CD4-positive, alpha-beta T cell (primary cell): ENCODE measurements at regions not wholly inside any gene's neighbourhood (a gene's known extent, or its start where the extent isn't known, plus 50 kb on each side); places are given as distances from the start of the nearest gene placed in this dataset.

ENCODE experiments used
- ATAC-seq: fragments of 200-7000 bp; cut with Tn5 transposase; one replicate; pipeline ENCODE4 v1.10.0; 2022; ENCODE audit warnings: mild to moderate bottlenecking; ENCODE audit not compliant: poor library complexity
- CTCF ChIA-PET: fragments of 350-600 bp; sonication (Branson Sonifier 250); formaldehyde crosslinking; loops from one replicate; lab custom pipeline; 2021; ENCODE audit warnings: antibody characterized with exemption, inconsistent platforms; lab: Charles Lee
- POLR2A ChIA-PET: fragments of 350-600 bp; sonication (Branson Sonifier 250); formaldehyde crosslinking; loops from one replicate; lab custom pipeline; 2021; ENCODE audit warnings: antibody characterized with exemption, inconsistent platforms; lab: Charles Lee
- DNase-seq, 14 experiments: peaks; one replicate each; pipeline ENCODE4 v3.0.0-alpha.2; 2013 to 2020; ENCODE audit warnings: mixed read lengths in 2 of 14
- H3K27ac ChIP-seq, 2 donors: one replicate each; pipeline versions ENCODE4 v1.5.1 to v1.7.0; 2013; ENCODE audit warnings: low read length in 2 of 2, low read depth in 1 of 2, mild to moderate bottlenecking in 1 of 2
- H3K27me3 ChIP-seq, 2 experiments: 1 replicate in 1 of 2; 2 replicates in 1 of 2; pipeline versions ENCODE4 v1.6.1 to v1.7.0; 2013; ENCODE audit warnings: low read length in 2 of 2, control low read depth in 1 of 2, mild to moderate bottlenecking in 1 of 2, moderate library complexity in 1 of 2; ENCODE audit not compliant: insufficient read depth in 2 of 2, control insufficient read depth in 1 of 2
- H3K36me3 ChIP-seq: one replicate; pipeline ENCODE4 v1.6.1; 2013; ENCODE audit warnings: low read length, control low read depth; ENCODE audit not compliant: insufficient read depth
- H3K4me1 ChIP-seq: one replicate; pipeline ENCODE4 v1.6.1; 2013; ENCODE audit warnings: low read length, control low read depth; ENCODE audit not compliant: insufficient read depth
- H3K4me3 ChIP-seq: one replicate; pipeline ENCODE4 v1.5.1; 2013; ENCODE audit warnings: mild to moderate bottlenecking, low read length, moderate library complexity
- H3K9me3 ChIP-seq, 2 experiments: 1 replicate in 1 of 2; 2 replicates in 1 of 2; pipeline versions ENCODE4 v1.6.1 to v1.7.0; 2013; ENCODE audit warnings: low read length in 2 of 2, mild to moderate bottlenecking in 2 of 2, control low read depth in 1 of 2, moderate library complexity in 1 of 2; ENCODE audit not compliant: control insufficient read depth in 1 of 2, insufficient read depth in 1 of 2
- H3K27ac Mint-ChIP-seq: one replicate; pipeline ENCODE4 v1.8.0; 2020; ENCODE audit warnings: mixed read lengths
- H3K27me3 Mint-ChIP-seq: one replicate; pipeline ENCODE4 v1.8.0; 2021; ENCODE audit warnings: mixed read lengths
- H3K36me3 Mint-ChIP-seq: one replicate; pipeline ENCODE4 v1.8.0; 2021; ENCODE audit warnings: low read depth, mixed read lengths
- H3K4me1 Mint-ChIP-seq: one replicate; pipeline ENCODE4 v1.8.0; 2021; ENCODE audit warnings: low read depth, mixed read lengths
- H3K4me3 Mint-ChIP-seq: one replicate; pipeline ENCODE4 v1.8.0; 2020; ENCODE audit warnings: mild to moderate bottlenecking, mixed read lengths
- H3K9me3 Mint-ChIP-seq: one replicate; pipeline ENCODE4 v1.8.0; 2020; ENCODE audit warnings: mixed read lengths
- CTCF ChIP-seq: fragments of 200-600 bp; IDR thresholded peaks from one replicate; pipeline ENCODE4 v1.8.0; 2022; ENCODE audit warnings: antibody characterized with exemption, mild to moderate bottlenecking
- intact Hi-C, 2 experiments: fragments of 100-400 bp; cut with DNase I in 1 of 2; cut with micrococcal nuclease in 1 of 2; formaldehyde crosslinking; loops; one replicate each; pipeline versions ENCODE4 v1.15.1 to v1.9.0; 2023 to 2025; cut with DNase I, micrococcal nuclease

DNA sequence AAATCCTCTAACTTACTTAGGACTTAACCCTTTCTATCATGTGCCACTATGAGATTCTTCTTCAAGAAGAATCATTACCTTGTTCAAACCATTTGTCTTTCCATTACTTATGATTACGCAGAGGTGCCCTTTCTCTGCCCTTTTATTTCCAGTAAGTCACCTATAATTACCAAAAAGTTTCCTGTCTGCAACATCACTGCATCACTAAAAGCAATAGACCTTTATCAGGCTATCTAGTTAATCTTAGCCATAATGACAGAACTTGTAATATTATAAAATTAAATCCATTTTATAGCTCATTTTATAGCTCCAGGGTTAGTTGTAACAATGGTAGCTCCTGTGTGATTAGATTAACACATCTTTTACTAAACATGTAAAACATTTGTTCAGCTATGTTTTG lies 673.6 kb upstream of the PITX2 start:
- Histone ChIP-seq H3K27ac (no peak overlapping the region), H3K36me3 (no peaks in the 10 kb centered on the region), H3K4me3 (no peak overlapping the region), H3K27me3 (no peaks in the 10 kb centered on the region), H3K9me3 (no peaks in the 10 kb centered on the region), H3K4me1 (no peaks in the 10 kb centered on the region)
- intact Hi-C loops: no loop called here
- POLR2A ChIA-PET: no interaction called here
- H3K9me3 Mint-ChIP-seq: peaks cover 14% of the 10 kb centered on the region
- no peak overlapping the region for H3K27ac Mint-ChIP-seq
- DNase-seq (no peak), ATAC-seq (no peak)
- H3K4me3 Mint-ChIP-seq: no peak overlapping the region
- TF ChIP-seq CTCF: no peak
- H3K27me3 Mint-ChIP-seq: no peaks in the 10 kb centered on the region
- CTCF ChIA-PET: interaction anchor here (0.6 kb wide), 1 partner anchor 10 kb away, joined by 3 read pairs; no protein-coding TSS in a partner anchor
- no peaks in the 10 kb centered on the region for H3K36me3 Mint-ChIP-seq
- no peaks in the 10 kb centered on the region for H3K4me1 Mint-ChIP-seq

DNA sequence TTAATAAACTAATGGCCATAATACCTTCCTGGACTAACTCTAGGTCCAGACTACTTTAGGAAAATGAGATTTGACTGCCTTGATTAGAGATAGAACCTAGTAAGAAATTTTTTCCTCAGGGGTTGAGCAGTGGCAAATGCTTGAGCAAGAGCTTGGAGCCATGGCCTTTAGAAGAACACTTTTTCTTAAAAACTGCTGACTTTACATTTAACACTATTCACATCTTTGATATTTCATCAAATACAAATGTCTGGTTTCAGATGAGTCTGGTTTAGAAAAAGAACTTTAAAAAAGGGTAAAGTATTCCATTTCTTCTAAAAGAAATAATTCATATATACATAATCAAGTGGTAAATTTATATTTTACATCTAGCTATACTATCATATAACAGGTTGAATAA lies 680.9 kb upstream of the PITX2 start:
- no peak overlapping the region for H3K4me3 ChIP-seq
- no peak overlapping the region for H3K4me3 Mint-ChIP-seq
- no peaks in the 10 kb centered on the region for H3K4me1 Mint-ChIP-seq
- DNase-seq (no peak), ATAC-seq (no peak)
- intact Hi-C loops: no loop called here
- H3K36me3 ChIP-seq: no peaks in the 10 kb centered on the region
- no peaks in the 10 kb centered on the region for H3K27me3 ChIP-seq
- ChIA-PET POLR2A (no interaction called here), CTCF (no interaction called here)
- no peaks in the 10 kb centered on the region for H3K36me3 Mint-ChIP-seq
- no peaks in the 10 kb centered on the region for H3K9me3 ChIP-seq
- peaks cover 22% of the 10 kb centered on the region for H3K9me3 Mint-ChIP-seq
- no peaks in the 10 kb centered on the region for H3K4me1 ChIP-seq
- H3K27ac Mint-ChIP-seq: no peak overlapping the region
- no peak for TF ChIP-seq CTCF
- no peaks in the 10 kb centered on the region for H3K27me3 Mint-ChIP-seq
- H3K27ac ChIP-seq: no peak overlapping the region

DNA sequence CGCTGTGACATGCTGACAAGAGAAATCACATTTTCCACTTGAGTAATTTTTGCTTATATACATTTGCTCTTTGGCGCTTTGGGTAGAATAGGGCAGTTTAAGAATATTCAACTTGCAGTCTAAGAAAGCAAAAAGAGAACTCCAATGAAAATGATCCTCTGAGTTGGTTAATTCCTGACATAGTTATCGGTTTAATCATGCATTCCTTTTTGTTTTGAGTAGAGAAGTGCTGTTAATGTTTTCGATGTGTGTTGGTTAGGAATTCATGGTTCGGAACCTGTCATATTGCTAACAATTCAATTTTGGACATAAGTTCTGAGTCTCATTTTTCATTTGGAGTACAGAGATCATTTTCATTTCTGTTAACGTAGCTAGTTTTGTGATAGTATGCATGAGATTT lies 700.6 kb upstream of the PITX2 start:
- H3K9me3 Mint-ChIP-seq: no peaks in the 10 kb centered on the region
- H3K4me1 Mint-ChIP-seq: no peaks in the 10 kb centered on the region
- ATAC-seq (no peak), DNase-seq (no peak)
- Histone ChIP-seq H3K9me3 (peaks cover 0 to 3% of the 10 kb centered on the region in 2 experiments), H3K36me3 (no peaks in the 10 kb centered on the region), H3K27me3 (no peaks in the 10 kb centered on the region), H3K4me1 (no peaks in the 10 kb centered on the region), H3K27ac (no peak overlapping the region), H3K4me3 (no peak overlapping the region)
- H3K4me3 Mint-ChIP-seq: no peak overlapping the region
- intact Hi-C loops: no loop called here
- ChIA-PET POLR2A (no interaction called here), CTCF (no interaction called here)
- no peak for TF ChIP-seq CTCF
- H3K27ac Mint-ChIP-seq: no peak overlapping the region
- no peaks in the 10 kb centered on the region for H3K36me3 Mint-ChIP-seq
- no peaks in the 10 kb centered on the region for H3K27me3 Mint-ChIP-seq
